Gastroesophageal sphincter (tissue), 4 donors: ENCODE measurements at regions not wholly inside any gene's neighbourhood (a gene's known extent, or its start where the extent isn't known, plus 50 kb on each side); places are given as distances from the start of the nearest gene placed in this dataset.

ENCODE experiments used
- ATAC-seq: fragments of 150-250 bp; one replicate; pipeline ENCODE4 v1.9.1; 2016; ENCODE audit warnings: mild to moderate bottlenecking, moderate library complexity
- H3K27ac ChIP-seq, 4 donors: fragments of 200-600 bp; sonication (generic) in 3 of 4; 1 replicate in 3 of 4; 2 replicates in 1 of 4; pipeline ENCODE4 v1.5.1; 2016 to 2019
- H3K27me3 ChIP-seq: fragments of 200-600 bp; sonication (generic); one replicate; pipeline ENCODE4 v1.5.1; 2019
- H3K36me3 ChIP-seq, 2 donors: fragments of 200-600 bp; sonication (generic); one replicate each; pipeline ENCODE4 v1.5.1; 2019; ENCODE audit warnings: control low read depth in 1 of 2
- H3K4me1 ChIP-seq, 3 donors: fragments of 200-600 bp; sonication (generic); 1 replicate in 2 of 3; 2 replicates in 1 of 3; pipeline ENCODE4 v1.5.1; 2016 to 2019; ENCODE audit warnings: control low read depth in 2 of 3
- H3K4me3 ChIP-seq, 2 donors: fragments of 200-600 bp; sonication (generic); one replicate each; pipeline ENCODE4 v1.5.1; 2019; ENCODE audit warnings: mild to moderate bottlenecking in 1 of 2, moderate library complexity in 1 of 2
- H3K9me3 ChIP-seq, 3 donors: fragments of 200-600 bp; sonication (generic); one replicate each; pipeline ENCODE4 v1.5.1; 2017 to 2019; ENCODE audit warnings: control low read depth in 2 of 3
- CTCF ChIP-seq, 4 experiments: fragments of 200-600 bp in 2 of 4; fragments of 450-650 bp in 2 of 4; sonication (generic) in 1 of 4; IDR thresholded peaks; one replicate each; pipeline ENCODE4 v1.5.1; 2017 to 2019; ENCODE audit warnings: antibody characterized with exemption in 4 of 4, mild to moderate bottlenecking in 2 of 4, moderate library complexity in 2 of 4
- EP300 ChIP-seq: sonication (generic); formaldehyde crosslinking; IDR thresholded peaks from one replicate; pipeline ENCODE4 v1.6.1; 2017; ENCODE audit warnings: antibody characterized with exemption, mild to moderate bottlenecking
- POLR2A ChIP-seq, 2 donors: fragments of 450-650 bp; IDR thresholded peaks; one replicate each; pipeline ENCODE4 v1.6.1; 2017; ENCODE audit warnings: antibody characterized with exemption in 2 of 2, mild to moderate bottlenecking in 2 of 2, moderate library complexity in 1 of 2
- POLR2AphosphoS5 ChIP-seq: sonication (generic); formaldehyde crosslinking; IDR thresholded peaks from one replicate; pipeline ENCODE4 v1.6.1; 2017; ENCODE audit warnings: antibody characterized with exemption
- WGBS, 2 donors: methylation state at CpG; one replicate each; pipeline ENCODE4 v1.1.5; 2018; ENCODE audit warnings: low coverage in 1 of 2; 5-methylcytosine and 5-hydroxymethylcytosine counted together

- Histone ChIP-seq H3K27me3 (no peaks in the 10 kb centered on the region), H3K36me3 (no peaks in the 10 kb centered on the region), H3K4me1 (no peaks in the 10 kb centered on the region), H3K4me3 (no peak overlapping the region), H3K9me3 (no peaks in the 10 kb centered on the region), H3K27ac (no peak overlapping the region)
- no peak for TF ChIP-seq EP300
- no peak for TF ChIP-seq POLR2AphosphoS5
- TF ChIP-seq CTCF (IDR thresholded peaks at IDR 0.05) = no peak
- no peak for TF ChIP-seq POLR2A (IDR thresholded peaks at IDR 0.05)
- ATAC-seq = no peak
Measured at GRCh38 chr4:13872155-13872554, 244.6 kb upstream of the BOD1L1 start.

- Histone ChIP-seq H3K27ac (no peak overlapping the region), H3K4me3 (no peak overlapping the region), H3K4me1 (no peaks in the 10 kb centered on the region), H3K9me3 (no peaks in the 10 kb centered on the region), H3K27me3 (no peaks in the 10 kb centered on the region), H3K36me3 (no peaks in the 10 kb centered on the region)
- ATAC-seq = no peak
- WGBS, 2 donors = 60 to 71% methylated on average over 2 of the region's 3 CpGs
- TF ChIP-seq EP300 (no peak), CTCF (IDR thresholded peaks at IDR 0.05) (no peak), POLR2A (IDR thresholded peaks at IDR 0.05) (no peak), POLR2AphosphoS5 (no peak)
Measured at GRCh38 chr4:13872955-13873354, 245.4 kb upstream of the BOD1L1 start.

GRCh38 chr4:13875181-13875580 lies 247.7 kb upstream of the BOD1L1 start:
- Histone ChIP-seq H3K36me3 (no peaks in the 10 kb centered on the region), H3K4me1 (no peaks in the 10 kb centered on the region), H3K27me3 (no peaks in the 10 kb centered on the region), H3K4me3 (no peak overlapping the region), H3K27ac (no peak overlapping the region), H3K9me3 (no peaks in the 10 kb centered on the region)
- TF ChIP-seq POLR2AphosphoS5 (no peak), CTCF (IDR thresholded peaks at IDR 0.05) (no peak), EP300 (no peak), POLR2A (IDR thresholded peaks at IDR 0.05) (no peak)
- no peak for ATAC-seq
- WGBS, 2 donors = 77 to 100% methylated on average over 1 of the region's 1 CpG

- Histone ChIP-seq H3K27me3 (no peaks in the 10 kb centered on the region), H3K4me1 (no peaks in the 10 kb centered on the region), H3K9me3 (no peaks in the 10 kb centered on the region), H3K36me3 (no peaks in the 10 kb centered on the region), H3K27ac (no peak overlapping the region), H3K4me3 (no peak overlapping the region)
- ATAC-seq = no peak
- 64 to 90% methylated on average over 2 to 3 of the region's 3 CpGs for WGBS, 2 donors
- TF ChIP-seq CTCF (IDR thresholded peaks at IDR 0.05) (no peak), POLR2A (IDR thresholded peaks at IDR 0.05) (no peak), EP300 (no peak), POLR2AphosphoS5 (no peak)
Measured at GRCh38 chr4:13876131-13876530, 248.6 kb upstream of the BOD1L1 start.

- no peaks in the 10 kb centered on the region for H3K27me3 ChIP-seq
- H3K4me1 ChIP-seq = no peaks in the 10 kb centered on the region
- no peak for ATAC-seq
- no peaks in the 10 kb centered on the region for H3K9me3 ChIP-seq
- no peak overlapping the region for H3K27ac ChIP-seq
- WGBS, 2 donors = 45 to 86% methylated on average over 5 to 7 of the region's 7 CpGs
- TF ChIP-seq EP300 (no peak), POLR2AphosphoS5 (no peak), CTCF (IDR thresholded peaks at IDR 0.05) (no peak), POLR2A (IDR thresholded peaks at IDR 0.05) (no peak)
- no peaks in the 10 kb centered on the region for H3K36me3 ChIP-seq
- H3K4me3 ChIP-seq = no peak overlapping the region
Measured at GRCh38 chr4:13876940-13877339, 249.4 kb upstream of the BOD1L1 start.
